ENCODE measurements at regions not wholly inside any gene's neighbourhood (a gene's known extent, or its start where the extent isn't known, plus 50 kb on each side); places are given as distances from the start of the nearest gene placed in this dataset.

DNA sequence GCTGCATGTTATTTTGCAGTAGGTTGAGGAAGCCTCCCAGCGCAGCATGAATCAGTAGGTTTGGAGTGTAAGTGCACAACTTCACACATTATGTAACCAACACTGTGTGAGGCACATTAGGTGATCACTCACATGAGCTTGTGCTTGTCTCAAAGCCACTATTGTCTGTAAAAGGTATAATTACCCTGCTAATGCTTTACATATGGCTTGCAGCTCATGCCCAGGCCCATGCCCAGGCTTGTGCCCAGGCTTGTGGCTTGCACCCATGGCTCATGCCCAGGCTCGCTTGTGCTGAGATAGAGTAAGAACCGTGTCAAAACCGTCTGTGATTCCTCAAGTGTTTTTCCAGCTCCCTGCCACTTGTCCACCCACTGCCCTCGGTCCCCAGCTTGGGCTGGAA, 596.3 kb downstream of the LTN1 start:
- FAIRE-seq, result no peak

DNA sequence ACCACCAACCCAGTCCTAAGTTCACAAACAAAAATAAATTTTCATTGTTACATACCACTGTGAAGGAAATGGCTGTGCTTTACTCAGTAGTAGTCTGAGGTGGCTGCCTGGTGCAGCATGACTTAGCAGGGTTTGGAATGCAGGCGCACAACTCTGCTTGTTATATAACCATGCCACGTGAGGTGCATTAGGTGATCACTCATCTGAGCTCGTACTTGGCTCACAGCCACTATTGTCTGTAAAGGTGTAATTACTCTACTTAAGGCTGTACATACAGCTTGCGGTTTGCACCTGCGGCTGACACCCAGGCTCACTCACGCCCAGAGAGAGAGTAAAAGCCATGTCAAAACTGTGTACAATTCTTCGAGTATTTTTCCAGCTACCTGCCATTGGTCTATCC, 599.4 kb downstream of the LTN1 start:
- FAIRE-seq, result no peak

DNA sequence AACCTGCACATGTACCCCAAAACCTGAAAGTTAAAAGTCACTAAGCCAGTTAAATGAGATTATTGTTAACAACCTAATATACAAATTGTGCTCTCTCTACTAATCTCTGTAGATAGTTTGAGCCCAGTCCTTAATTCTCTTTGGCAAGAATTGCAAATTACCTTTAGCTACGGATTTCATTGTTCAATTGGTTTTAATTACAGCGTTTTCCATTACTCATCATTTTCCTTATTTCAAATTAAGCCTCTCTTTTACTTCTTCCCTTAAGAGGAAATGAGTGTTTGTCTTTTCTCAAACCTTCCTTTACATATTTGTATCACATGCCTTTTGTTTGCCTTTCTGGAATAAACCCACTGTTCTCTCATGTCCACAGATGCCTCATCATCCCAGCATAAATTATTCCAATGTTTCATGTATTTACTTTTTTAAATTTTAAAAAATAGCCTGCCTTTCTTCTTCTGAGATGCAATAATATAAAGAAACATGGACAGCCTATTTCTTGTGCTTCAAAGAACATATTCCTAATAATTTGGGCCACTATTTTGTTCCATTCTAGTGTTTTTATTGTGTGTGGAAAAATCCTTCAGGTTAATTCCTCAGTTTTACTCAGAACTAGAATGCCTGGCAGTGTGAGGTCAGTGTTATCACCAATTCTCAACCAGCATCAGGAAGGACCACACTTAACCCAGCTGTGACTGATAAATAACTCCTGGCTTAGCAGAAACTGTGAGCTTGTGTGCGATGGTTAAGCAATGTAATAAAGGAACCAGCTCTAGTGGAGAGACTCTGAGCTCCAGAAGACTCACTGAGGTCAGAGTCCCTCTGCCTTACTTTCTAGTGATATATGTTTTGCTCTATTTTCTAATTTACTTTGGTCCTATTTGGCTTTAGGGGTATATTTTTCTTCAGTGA, 600.5 kb downstream of the LTN1 start:
- no peak for FAIRE-seq

DNA sequence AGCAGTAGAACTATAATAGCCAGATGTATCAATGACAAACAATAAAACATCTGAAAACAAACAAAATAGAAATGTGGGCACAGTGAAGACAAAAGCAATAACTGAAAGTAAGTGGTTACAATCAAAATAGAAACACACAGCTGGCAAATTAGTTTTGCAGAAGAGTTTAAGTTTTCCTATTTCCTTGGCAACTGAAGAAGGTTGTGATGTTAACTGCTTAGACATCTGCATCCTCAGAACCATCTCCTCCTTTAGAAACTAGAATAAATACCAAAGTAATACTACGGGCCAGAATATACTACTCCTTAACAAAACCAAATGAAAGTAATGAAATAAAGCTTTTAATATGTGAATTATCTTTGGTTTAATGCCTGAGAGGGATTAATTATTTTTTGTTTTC, 605.5 kb downstream of the LTN1 start:
- no peak for FAIRE-seq

DNA sequence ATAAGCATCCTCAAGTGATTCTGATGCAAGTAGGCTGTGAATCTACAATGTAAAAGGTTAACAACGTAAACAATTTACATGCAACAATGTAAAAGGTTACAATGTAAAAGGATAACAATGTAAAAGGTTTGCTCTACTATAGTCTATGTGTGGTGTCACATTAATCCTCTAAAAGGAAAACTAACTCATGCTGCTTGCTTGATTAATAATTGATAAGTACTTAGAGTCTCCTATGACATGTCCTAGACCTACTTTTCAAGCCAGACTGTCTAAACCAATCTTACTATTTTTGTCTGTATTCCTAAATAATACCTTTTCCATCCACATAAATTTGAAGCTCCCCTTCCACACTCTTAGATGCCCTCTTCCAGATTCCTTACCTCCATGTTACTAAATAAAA, 606.8 kb downstream of the LTN1 start:
- no peak for FAIRE-seq

DNA sequence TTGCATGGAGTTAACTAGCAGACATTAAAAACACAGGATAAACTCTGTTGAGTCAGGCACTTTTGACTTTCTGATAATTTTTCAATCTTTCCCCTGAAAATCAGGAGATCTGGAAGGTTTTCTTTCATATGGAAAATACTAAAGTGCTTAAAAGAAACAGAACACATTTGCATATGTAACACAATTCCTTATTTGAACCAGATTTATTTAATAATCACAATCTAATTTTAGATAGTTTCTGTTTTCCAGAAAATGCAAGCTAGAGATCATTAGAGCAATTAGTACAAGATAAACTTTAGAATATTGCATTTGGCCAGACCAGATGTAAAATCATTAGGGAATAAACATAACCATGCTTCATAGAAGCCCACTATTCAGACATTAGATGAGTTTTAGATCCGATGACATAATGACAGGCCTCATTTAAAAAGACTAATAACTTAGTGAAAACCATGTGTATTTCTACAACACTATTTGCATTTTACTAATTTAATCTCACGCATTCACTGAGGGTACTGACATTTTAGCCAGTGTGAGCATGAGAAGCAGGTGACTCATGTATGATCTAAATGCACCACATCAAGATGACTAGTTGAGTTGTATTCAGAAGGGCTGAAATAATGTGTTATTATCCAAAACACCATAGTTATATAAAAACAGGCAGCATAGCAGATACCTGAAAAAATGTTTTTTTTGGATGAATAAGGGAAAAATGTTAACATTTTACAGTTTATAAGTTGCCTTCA, 611.5 kb downstream of the LTN1 start:
- FAIRE-seq, result peak; percentile 21

DNA sequence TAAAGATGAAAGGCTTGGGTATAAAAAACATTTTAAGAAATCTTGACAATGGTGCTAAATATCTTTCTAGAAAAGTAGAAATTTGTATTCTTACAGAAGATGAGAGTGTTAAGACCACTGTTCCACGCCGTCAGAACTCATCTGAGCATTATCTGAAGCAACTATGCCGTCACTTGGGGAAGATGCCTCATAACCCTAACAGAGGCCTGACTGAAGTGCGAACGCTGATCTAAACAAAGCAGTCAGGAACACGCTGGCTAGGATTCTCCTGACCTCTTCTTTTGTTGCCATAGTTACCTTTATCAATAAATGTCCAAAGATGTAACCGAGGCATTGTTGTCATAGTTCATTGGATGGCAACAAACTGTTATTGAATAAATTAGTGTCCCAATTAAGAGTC, 612.4 kb downstream of the LTN1 start:
- FAIRE-seq, result no peak

DNA sequence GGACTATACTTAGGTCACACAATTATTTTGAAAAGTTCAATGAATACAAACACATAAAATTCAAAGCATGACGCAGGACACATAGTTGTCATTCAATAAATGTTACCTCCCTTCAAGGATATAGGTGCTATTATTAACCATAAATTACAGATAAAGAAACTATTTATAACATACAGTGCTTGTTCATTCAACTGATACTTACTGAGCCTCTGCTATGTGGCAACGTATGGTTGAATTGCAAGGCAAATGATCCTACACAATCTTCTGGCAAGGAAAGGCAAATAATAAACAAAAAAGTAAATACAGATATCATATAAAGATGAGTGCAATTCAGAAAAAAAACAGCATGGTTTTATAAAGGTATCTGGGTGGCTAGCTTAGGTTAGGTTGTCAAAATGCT, 614.7 kb downstream of the LTN1 start:
- no peak for FAIRE-seq

DNA sequence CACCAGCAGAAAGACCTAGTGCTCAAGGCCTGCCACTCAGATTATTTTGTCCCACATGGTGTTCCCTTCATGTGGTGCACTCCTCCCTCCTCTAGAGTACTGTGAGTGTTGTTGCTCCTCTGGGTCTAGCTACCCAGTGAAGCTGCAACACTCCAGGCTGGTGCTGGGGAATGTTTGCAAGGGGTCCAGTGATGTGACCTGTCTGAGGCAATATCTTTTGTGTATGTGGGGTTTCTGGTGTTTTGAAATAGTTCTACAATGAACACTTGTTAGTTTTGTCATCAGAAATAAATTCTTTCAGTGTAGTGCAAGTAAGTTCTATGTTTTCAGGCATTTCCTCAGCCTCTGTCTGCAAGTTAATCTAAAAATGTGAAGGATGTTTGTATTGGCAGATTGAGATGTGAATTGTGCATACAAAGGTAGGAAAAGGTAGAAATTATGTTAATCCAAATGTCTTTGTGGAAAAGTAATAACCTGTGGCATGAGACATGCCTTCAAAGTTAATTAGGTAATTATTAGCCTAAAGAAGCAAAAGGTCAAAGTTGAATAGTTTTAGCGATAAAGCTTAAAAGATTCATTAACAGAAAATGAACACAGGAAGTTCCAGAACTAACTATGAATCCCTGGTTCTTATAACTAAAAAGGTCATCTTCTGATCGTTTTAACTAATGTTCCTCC, 616.8 kb downstream of the LTN1 start:
- no peak for FAIRE-seq

DNA sequence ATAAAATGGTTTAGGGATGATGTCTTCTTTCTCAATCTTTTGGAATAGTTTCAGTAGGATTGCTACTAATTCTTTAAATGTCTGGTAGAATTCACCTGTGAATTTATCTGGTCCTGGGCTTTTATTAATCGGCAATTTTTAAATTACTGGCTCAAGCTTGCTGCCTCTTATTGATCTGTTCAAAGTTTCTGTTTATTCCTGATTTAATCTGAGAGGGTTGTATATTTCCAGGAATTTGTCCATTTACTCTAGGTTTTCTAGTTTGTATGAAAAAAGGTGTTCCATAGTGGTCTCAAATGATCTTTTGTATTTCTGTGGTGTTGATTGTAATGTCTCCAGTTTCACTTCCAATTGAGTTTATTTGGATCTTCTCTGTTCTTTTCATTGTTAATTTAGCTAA, 617.8 kb downstream of the LTN1 start:
- no peak for FAIRE-seq

DNA sequence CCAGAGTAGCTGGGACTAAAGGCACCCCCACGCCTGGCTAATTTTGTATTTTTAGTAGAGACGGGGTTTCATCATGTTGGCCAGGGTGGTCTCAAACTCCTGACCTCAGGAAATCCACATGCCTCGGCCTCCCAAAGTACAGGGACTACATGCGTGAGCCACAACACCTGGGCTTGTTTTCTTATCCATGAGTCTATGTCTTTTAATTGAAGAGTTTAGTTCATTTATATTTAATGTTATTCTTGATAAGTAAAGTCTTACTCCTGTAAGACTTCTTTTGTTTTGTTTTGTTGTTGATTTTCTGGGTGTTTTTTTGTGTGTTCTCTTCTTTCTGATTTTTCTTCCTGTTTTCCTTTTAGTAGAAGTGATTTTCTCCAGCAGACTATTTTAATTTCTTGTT, 621.0 kb downstream of the LTN1 start:
- FAIRE-seq, result no peak

DNA sequence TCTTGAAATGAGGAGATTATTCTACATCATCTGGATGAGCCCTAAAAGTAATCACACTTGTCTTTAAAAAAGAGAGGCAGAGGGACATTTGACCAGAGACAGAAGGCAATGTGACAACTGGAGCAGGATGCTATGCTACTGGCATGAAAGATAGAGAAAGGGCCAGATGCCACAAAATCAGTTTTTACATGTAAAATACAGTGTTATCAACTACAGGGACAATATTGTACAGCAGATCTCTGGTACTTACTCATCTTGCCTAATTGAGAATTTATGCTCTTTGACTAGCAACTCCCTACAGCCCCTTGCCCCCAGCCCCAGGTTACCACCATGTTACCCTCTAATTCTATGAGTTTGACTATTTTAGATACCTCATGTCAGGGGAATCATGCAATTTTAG, 633.4 kb downstream of the LTN1 start:
- FAIRE-seq, result no peak

DNA sequence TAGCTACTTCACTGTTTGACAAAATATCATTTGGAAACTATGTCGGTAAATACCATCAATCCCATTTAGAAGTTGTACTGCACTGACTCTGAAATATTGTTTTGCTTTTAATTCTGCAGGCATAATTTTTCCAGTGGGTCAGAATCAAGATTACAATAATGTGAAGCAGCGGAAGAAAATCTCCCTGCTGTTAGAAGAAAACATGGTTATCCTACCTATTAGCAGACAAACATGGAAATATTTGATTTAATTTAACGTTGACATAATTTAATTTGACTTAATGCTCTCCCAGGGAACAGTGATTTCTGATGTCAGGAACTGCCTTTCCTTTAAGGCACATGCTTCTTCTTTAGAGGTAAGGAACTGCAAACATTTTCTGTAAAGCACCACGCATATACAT, 634.0 kb downstream of the LTN1 start:
- FAIRE-seq, result no peak

DNA sequence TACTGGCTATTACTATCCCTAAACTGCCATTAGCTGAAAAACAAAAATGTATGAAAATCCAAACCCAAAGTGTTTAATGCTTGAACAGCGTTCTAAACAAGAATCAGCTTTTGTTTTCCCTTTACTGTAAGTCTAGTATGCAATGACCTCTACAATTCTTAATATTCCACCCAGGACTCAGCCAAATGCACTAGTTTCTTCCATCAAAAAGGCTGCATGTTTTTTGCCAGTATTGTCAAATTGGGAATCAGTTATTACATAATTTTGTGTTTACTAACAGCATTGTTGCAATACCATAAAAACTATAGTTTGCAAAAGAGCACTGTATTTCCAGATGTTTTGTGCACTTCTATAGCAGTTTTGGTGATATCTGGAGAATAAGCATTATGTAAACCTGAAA, 634.5 kb downstream of the LTN1 start:
- FAIRE-seq, result no peak

DNA sequence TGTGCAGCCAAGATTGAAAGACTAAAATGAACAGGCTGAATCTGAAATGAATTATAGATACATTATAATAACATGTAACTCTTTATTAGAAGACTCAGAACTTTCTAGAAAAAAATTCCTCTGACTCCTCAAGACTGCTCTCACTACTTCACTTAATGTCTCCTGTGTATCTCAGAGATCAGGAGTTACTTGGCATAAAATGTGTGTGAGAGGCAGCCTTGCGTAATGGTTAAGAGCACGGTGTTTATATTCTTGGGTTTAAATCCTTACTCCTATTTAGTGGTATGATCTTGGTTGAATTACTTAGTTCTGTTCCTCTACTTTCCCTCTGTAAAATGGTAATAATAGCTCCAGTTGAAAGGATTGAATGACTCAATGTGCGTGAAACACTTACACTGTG, 634.9 kb downstream of the LTN1 start:
- FAIRE-seq, result no peak

DNA sequence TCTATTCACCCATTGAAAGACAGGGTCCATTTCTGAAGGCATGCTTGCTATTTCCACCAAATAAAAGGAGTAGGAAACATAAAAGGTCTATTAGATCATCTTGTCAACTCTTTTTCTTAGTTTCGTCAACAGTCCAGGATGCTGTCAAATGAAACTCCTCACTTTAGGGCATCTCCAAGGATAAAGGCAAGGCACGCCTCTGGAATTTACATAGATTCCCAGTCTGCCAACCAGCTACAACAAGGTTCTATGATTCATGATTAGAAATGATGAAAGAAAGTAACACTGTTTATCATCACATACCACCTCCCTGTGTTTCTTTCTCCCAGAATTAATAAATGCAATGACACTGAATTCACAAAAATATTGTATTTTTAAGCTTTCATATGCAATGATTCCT, 636.3 kb downstream of the LTN1 start:
- no peak for FAIRE-seq

DNA sequence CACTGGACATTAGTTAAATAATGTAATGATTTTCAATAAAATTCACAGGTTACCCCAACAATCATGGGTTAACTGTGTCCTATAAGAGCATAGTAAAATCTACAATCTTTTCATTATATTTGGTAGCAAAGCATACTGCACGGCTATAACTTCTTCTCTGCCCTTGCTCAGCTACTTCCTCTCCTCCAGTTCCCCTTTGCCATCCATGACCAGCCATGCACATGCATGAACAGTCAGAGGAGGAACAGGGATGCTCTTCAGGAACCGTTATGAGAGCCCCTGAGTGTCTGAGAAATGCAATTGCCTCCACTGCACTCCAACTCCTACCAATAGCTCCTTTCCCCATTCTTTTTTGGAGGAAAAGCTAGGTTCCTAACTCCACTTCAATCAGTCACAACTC, 646.7 kb downstream of the LTN1 start:
- no peak for FAIRE-seq

DNA sequence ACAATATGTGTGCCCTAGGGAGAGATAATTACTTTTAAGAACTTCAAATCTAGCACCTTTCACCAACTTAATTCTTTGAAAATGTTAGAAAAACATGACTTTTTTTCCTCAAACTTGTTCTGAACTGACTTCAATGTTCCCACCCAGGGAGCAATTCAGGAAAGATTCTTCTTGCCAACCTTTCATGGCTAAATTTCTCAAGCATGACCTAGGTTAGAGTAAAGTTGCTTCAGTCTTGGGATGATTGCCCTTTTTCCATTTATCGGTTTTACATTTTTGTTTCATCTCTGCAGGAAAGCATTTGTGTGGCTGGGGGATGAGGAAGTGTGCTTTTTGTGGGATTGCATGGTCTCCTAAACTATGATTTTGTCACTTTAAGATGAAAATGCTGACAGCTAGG, 647.7 kb downstream of the LTN1 start:
- FAIRE-seq, result no peak

DNA sequence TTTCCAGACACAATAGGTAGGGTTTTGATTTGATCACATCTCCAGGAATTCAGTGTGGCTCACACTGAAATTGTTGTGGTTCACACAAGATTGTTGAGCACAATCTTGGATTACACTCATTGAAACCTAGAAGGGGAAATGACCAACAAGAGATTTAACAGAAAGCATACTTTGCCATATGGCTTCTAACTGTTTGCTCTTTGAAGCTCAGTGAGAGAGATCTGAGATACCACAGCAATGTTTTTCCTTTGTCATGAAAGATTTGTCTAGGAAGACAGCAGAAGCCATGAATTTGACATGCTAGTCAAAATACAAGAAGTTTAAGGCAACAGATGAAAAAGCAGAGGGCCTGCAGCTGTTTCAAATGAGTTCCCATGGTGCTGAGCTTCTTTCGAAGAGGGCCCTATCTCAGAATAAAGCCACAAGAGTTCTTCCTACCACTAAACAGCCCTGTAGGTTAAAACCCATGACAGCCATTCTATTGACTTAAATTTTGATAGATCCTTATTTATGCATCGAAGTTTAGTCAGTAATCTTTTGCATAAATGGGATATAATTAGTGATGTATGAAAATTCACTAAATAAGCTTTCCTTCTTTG, 650.4 kb downstream of the LTN1 start:
- no peak for FAIRE-seq

DNA sequence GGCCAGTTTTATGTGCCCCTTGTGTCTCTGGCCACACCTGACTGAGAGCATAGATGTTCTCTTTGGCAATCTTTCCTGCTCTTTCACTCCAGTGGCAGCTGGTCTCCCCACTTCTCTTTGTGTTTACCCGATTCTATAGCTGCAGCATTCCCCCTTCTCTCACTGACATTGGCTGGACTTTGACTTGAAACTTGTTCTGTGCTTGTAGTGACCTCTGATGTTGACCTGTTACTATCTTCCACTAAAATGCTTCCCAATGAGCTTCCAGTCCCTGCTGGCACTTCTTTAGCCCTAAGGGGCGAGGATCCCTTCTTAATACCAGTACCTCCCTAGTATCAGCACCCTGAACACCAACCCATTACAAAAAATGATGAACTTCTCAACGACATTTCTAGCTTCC, 653.3 kb downstream of the LTN1 start:
- FAIRE-seq, result no peak

DNA sequence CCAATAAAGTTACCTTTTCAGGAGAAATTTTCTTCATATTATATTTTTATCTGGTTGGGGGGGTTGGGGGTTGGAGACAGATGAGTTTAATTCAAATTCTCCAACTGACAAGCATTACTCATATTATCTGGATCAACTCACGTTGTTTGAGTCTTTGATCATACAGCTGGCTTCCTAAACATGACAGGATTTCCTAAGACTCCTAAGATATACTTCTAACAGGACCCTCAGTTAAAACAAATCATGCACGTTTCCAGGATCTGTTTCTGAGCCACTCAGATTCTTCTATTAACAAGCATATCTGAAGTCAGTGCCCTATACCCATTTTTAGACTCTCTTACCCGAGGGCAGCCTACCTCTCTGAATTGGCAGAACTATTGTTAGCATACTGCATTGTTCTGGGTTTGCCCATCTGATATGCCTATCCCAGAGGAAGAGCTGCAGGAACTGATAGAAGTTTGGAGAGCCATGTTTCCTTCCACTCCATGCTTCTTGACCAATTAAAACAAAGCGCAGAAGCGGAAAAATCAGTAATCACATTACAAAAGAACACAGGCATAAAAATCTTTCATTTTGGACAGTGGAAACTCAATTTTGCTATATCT, 653.9 kb downstream of the LTN1 start:
- FAIRE-seq, result no peak

DNA sequence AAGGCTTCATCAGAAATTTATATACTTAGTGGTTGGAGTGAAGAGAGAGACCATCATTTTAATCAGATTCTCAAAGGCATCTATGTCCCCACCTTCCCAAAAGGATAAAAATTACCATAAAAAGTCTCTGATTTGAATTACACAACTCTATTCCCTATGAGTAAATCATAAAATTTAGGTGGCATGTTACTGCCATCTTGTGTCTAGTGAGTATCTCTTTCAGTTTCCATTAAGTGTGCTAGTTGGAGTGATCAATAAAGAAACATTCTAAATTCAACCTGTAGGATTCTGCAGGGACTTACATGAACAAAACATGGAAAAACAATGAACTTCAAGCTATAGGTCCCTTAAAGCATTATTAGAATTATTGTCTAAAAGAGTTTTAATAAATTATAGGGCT, 655.4 kb downstream of the LTN1 start:
- no peak for FAIRE-seq

DNA sequence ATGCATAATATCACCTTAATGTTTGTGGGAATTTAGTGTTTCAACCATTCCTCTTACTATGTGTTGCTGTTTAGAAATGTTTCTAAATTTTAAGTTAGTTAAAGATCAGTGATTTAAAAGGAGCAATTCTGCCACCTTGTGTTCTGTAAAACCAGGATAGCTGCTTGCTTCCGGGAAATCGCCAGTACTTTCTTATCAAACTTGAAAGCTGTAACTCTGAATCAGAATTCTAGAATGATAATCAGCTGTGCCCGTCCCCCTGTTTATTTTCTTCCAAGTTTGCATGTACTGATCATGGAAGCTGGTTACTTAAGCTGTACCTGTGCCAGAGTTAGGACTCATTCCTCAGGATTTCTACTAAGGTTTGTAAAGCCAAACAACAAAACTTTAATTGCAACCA, 656.4 kb downstream of the LTN1 start:
- FAIRE-seq, result peak; percentile 88

All from endometrium (tissue), 2 donors.